ENCODE measurements at regions not wholly inside any gene's neighbourhood (a gene's known extent, or its start where the extent isn't known, plus 50 kb on each side); places are given as distances from the start of the nearest gene placed in this dataset.
"Not testable (repeated sequence)": the region's sequence is repeated elsewhere in the genome, so short reads cannot be mapped to it uniquely, and the experiment has no call there.

- no peak overlapping the region for H3K4me2 ChIP-seq (ENCODE audit: insufficient read depth, low read length)
Observed at GRCh38 chr1:232333419-232333767, 296.5 kb downstream of the SIPA1L2 start.

GRCh38 chr1:232332710-232333418 lies 297.1 kb downstream of the SIPA1L2 start:
- H4K20me1 ChIP-seq (replicated peaks; ENCODE audit: control insufficient read depth, extremely low read depth, insufficient read depth, low read length); H3K9me3 ChIP-seq (replicated peaks; ENCODE audit: control insufficient read depth, insufficient read depth, low read length); DNase-seq (ENCODE audit: low read depth, low spot score); H3K27me3 ChIP-seq (ENCODE audit: control insufficient read depth in 2 of 2, insufficient read depth in 2 of 2, low read length in 2 of 2); H3K27ac ChIP-seq (ENCODE audit: insufficient read depth, low read depth, low read length); intact Hi-C loops (cut with micrococcal nuclease); FAIRE-seq; H2AFZ ChIP-seq (ENCODE audit: low read depth, low read length); H3K4me2 ChIP-seq (ENCODE audit: insufficient read depth, low read length); POLR2A ChIA-PET; H3K4me1 ChIP-seq (ENCODE audit: control insufficient read depth, extremely low read depth, insufficient read depth, low read length); H3K9me1 ChIP-seq (replicated peaks; ENCODE audit: control insufficient read depth, extremely low read depth, insufficient read depth, low read length); CTCF ChIA-PET; H3K9ac ChIP-seq (replicated peaks; ENCODE audit: extremely low read depth, insufficient read depth, low read length); H3K4me3 ChIP-seq (replicated peaks in 1 of 3; ENCODE audit: insufficient read depth in 1 of 3, low read depth in 1 of 3, low read length in 3 of 3); H3K79me2 ChIP-seq (ENCODE audit: control insufficient read depth, insufficient read depth, low read length); dilution Hi-C loops (cut with MboI; ENCODE audit: extremely low pct_ligation_motif_present, low sequenced_read_pairs); BruUV-seq (replicated peaks); H3K36me3 ChIP-seq (ENCODE audit: control insufficient read depth in 2 of 2, extremely low read depth in 1 of 2, insufficient read depth in 2 of 2, low read length in 2 of 2): not testable (repeated sequence)

More at GRCh38 chr1:232333419-232333767, 296.5 kb downstream of the SIPA1L2 start:
- intact Hi-C loops (cut with micrococcal nuclease) (no loop called here), dilution Hi-C loops (cut with MboI; ENCODE audit: extremely low pct_ligation_motif_present, low sequenced_read_pairs) (no loop called here)
- Histone ChIP-seq H2AFZ (ENCODE audit: low read depth, low read length) (no peak overlapping the region), H3K9me1 (replicated peaks; ENCODE audit: control insufficient read depth, extremely low read depth, insufficient read depth, low read length) (peaks cover 2% of the 10 kb centered on the region), H3K9ac (replicated peaks; ENCODE audit: extremely low read depth, insufficient read depth, low read length) (no peak overlapping the region), H3K79me2 (ENCODE audit: control insufficient read depth, insufficient read depth, low read length) (no peaks in the 10 kb centered on the region), H3K27me3 (ENCODE audit: control insufficient read depth in 2 of 2, insufficient read depth in 2 of 2, low read length in 2 of 2) (no peaks in the 10 kb centered on the region), H3K27ac (ENCODE audit: insufficient read depth, low read depth, low read length) (no peak overlapping the region), H3K36me3 (ENCODE audit: control insufficient read depth in 2 of 2, extremely low read depth in 1 of 2, insufficient read depth in 2 of 2, low read length in 2 of 2) (no peaks in the 10 kb centered on the region), H4K20me1 (replicated peaks; ENCODE audit: control insufficient read depth, extremely low read depth, insufficient read depth, low read length) (no peaks in the 10 kb centered on the region), H3K4me3 (replicated peaks in 1 of 3; ENCODE audit: insufficient read depth in 1 of 3, low read depth in 1 of 3, low read length in 3 of 3) (no peak overlapping the region), H3K9me3 (replicated peaks; ENCODE audit: control insufficient read depth, insufficient read depth, low read length) (no peaks in the 10 kb centered on the region), H3K4me1 (ENCODE audit: control insufficient read depth, extremely low read depth, insufficient read depth, low read length) (no peaks in the 10 kb centered on the region)
- DNase-seq (ENCODE audit: low read depth, low spot score) (no peak), FAIRE-seq (no peak)
- TF ChIP-seq EZH2 (IDR thresholded peaks at IDR 0.05; ENCODE audit: borderline replicate concordance, low read depth, low read length, severe bottlenecking) = no peak
- no peak for TF ChIP-seq JUN (IDR thresholded peaks at IDR 0.05; ENCODE audit: borderline replicate concordance, insufficient read depth, insufficient read length, low read depth)
- POLR2A ChIA-PET = no interaction called here
- CTCF ChIA-PET = no interaction called here
- no TSS peak for BruUV-seq (replicated peaks)

Measured in endothelial cell of umbilical vein (primary cell).